SH-SY5Y (cell line): ENCODE measurements at regions not wholly inside any gene's neighbourhood (a gene's known extent, or its start where the extent isn't known, plus 50 kb on each side); places are given as distances from the start of the nearest gene placed in this dataset.

ENCODE experiments used
- GATA2 ChIP-seq: IDR thresholded peaks from 2 replicates; pipeline ENCODE4 v1.6.1; 2011; ENCODE audit warnings: mild to moderate bottlenecking, low read depth, low read length
- GATA3 ChIP-seq: IDR thresholded peaks from 2 replicates; pipeline ENCODE4 v1.6.1; 2011; ENCODE audit warnings: low read depth, mild to moderate bottlenecking, low read length, moderate library complexity

GRCh38 chr2:147790580-147790979, 54.2 kb upstream of the ACVR2A start:
- no peak for TF ChIP-seq GATA2
- no peak for TF ChIP-seq GATA3
